COLO668 (cell line): ENCODE measurements at regions not wholly inside any gene's neighbourhood (a gene's known extent, or its start where the extent isn't known, plus 50 kb on each side); places are given as distances from the start of the nearest gene placed in this dataset.
"Not testable (repeated sequence)": the region's sequence is repeated elsewhere in the genome, so short reads cannot be mapped to it uniquely, and the experiment has no call there.

Experiments
- DNase-seq: peaks from one replicate; lab custom pipeline; 2025; ENCODE audit not compliant: unreplicated experiment; lab: John Stamatoyannopoulos, UW

DNA sequence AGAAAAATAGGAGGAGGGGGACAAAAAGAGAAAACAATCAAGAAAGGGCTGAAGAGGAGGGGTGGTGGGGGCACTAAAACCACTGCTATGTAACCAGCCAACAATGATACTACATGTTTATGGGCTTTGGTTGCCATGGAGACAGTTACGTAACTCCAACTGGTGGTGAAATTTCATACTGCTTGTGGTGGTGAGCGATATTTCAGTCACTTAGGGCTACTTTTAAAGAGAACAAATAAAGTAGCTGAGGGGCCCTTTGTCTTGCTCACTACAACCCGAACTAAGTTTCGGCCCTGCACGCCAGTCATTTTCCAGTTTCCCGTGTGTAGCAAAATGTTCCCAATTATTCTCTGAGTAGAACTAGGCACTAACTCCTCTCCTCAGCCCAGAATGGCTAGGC lies 275.2 kb upstream of the EDA2R start:
- no peak for DNase-seq

GRCh38 chrX:66912417-66912816 lies 273.5 kb upstream of the EDA2R start:
- no peak for DNase-seq

GRCh38 chrX:66902081-66902480 lies 263.2 kb upstream of the EDA2R start:
- no peak for DNase-seq

GRCh38 chrX:66900886-66901285 lies 262.0 kb upstream of the EDA2R start:
- DNase-seq: no peak

GRCh38 chrX:66892004-66892403 lies 253.1 kb upstream of the EDA2R start:
- no peak for DNase-seq

GRCh38 chrX:66889418-66889817 lies 250.5 kb upstream of the EDA2R start:
- no peak for DNase-seq

DNA sequence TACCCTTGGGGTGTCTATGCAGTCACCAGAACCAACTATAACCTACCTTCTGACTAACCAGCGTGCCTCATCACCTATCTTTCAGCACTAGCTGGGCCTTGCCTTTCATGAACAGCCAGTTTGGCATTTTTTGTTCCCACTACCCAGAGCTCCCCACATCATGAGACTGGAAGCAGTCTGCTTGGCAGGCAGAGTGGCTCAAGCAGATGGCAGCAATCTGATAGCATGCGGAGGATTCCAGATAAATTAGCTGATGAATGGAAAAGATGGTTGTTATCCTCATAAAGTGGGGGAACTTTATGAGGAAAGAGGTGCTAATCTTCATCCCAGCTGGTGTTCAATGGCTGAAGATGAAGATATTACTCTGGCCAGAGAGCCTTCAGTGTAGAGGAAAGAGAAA lies 243.2 kb upstream of the EDA2R start:
- DNase-seq: no peak

- no peak for DNase-seq
Observed at GRCh38 chrX:66876776-66877175, 237.9 kb upstream of the EDA2R start.

DNA sequence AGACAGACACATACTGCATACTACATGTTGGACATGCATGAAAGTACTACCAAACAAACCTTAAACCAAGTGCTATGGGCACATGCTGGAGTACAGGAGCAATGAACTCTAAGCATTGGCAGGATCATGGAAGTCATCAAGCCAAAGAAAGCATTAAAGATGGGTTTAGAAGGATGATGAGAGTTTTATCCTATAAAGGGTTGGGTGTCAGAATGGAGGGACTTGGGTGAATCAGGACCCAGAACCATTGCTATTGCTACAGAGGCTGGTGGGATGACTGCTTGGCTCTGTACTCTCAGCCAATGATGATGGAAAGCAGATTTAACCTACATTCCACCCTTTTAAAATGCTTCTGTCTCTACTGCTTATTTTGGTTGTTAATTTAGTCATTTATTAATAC lies 233.9 kb upstream of the EDA2R start:
- DNase-seq: no peak

GRCh38 chrX:66863721-66864120 lies 224.8 kb upstream of the EDA2R start:
- no peak for DNase-seq

DNA sequence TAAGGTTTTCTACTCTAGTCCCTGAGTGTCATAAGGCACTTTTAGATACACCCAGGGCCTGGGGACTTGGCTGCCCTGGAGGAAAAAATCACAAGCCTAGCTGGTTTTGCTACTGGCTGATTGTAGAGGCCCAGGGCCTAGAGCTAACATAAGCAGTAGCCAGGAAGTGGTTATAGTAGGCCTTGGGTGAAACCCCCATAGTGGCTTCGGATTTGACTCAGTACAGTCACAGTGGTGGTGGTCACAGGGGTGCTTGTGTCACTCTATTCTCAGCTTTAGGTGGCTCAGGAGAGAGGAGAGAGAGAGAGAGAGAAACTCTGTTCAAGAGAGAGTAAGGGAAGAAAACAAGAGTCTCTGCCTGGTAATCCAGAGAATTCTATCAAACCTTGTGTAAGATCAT lies 194.5 kb upstream of the EDA2R start:
- DNase-seq: no peak

GRCh38 chrX:66815227-66815626 lies 176.3 kb upstream of the EDA2R start:
- DNase-seq: no peak

- not testable (repeated sequence) for DNase-seq
Observed at GRCh38 chrX:66794514-66794913, 155.6 kb upstream of the EDA2R start.

GRCh38 chrX:66766318-66766717 lies 127.4 kb upstream of the EDA2R start:
- DNase-seq: no peak

- no peak for DNase-seq
Observed at GRCh38 chrX:66760651-66761050, 121.8 kb upstream of the EDA2R start.

DNA sequence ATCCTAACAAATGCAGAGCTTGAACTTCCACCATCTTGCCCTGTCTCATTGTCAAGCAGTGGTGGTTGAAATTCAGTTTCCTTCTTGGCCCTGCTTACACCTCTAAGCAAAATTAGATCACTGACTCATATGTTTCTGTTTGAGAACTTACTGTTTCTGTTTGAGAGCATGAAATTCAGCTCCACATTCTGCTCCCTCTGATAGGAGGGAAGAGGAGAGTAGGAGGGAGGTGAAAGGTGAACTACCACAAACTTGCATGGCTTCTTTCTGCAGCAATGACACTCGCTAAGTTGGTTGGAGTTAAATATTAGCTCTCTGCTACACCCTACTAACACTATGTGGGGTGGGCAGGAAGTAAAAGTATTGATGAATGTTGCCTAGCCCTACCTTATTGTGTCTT lies 117.8 kb upstream of the EDA2R start:
- no peak for DNase-seq

DNA sequence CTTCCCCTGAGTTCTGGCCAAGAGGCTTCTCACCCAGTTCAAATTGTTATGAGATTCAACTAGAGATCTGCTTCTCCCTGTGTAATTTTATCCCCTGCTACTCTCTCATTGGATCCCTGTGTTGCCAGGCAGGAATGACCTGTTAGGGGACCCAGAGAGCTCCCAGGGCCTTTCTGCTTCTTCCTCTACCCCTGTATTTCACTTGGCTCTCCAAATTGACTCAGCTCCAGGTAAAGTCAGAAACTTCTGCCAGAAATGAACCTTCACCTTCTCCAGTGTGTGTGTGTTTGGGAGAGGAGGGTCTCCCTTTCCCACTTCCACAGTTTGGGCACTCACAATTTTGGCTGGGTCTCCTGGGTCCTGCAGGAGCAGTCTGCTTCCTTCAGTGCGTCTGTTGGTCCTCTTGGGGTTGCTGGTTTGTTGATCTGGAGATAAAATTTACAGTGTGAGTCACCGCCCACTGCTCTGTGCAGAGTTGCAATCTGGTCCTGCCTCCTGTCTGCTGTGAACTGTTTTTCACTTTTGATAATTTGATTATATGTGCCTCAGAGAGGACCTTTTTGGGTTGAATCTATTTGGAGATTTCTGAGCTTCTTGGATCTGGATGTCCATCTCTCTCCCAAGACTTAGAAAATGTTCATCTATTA lies 112.4 kb upstream of the EDA2R start:
- no peak for DNase-seq

DNA sequence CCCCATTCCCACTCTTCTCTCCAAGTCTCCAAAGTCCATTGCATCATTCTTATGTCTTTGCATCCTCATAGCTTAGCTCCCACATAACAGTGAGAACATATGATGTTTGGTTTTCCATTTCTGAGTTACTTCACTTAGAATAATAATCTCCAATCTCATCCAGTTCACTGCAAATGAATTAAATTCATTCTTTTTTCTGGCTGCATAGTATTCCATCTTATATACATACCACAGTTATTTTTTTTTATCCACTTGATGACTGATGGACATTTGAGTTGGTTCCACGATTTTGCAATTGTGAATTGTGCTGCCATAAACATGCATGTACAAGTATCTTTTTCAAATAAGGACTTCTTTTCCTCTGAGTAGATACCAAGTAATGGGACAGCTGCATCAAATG lies 105.6 kb upstream of the EDA2R start:
- not testable (repeated sequence) for DNase-seq

DNA sequence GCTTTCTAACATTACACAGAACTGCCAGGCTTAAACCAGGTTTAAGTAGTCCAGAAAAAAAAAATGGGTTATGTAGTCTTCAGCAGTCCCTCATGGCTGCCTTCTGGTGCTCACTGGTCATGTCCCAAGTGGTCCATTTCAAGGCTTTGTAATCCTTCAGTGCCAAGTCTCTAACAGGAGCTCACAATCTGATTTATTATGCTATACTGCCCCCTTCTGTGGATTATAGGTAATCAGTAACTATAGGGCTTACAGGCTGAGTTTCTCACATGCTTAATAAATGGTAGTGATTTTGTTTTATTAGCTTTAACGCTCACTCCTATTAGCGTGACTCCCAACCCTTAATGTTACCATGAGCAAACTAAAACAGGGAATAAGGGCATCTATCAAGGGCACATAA lies 92.5 kb upstream of the EDA2R start:
- no peak for DNase-seq

- DNase-seq: peak; percentile 0
Observed at GRCh38 chrX:66728818-66729271, 90.0 kb upstream of the EDA2R start.

- no peak for DNase-seq
Observed at GRCh38 chrX:66717926-66718325, 79.0 kb upstream of the EDA2R start.

DNA sequence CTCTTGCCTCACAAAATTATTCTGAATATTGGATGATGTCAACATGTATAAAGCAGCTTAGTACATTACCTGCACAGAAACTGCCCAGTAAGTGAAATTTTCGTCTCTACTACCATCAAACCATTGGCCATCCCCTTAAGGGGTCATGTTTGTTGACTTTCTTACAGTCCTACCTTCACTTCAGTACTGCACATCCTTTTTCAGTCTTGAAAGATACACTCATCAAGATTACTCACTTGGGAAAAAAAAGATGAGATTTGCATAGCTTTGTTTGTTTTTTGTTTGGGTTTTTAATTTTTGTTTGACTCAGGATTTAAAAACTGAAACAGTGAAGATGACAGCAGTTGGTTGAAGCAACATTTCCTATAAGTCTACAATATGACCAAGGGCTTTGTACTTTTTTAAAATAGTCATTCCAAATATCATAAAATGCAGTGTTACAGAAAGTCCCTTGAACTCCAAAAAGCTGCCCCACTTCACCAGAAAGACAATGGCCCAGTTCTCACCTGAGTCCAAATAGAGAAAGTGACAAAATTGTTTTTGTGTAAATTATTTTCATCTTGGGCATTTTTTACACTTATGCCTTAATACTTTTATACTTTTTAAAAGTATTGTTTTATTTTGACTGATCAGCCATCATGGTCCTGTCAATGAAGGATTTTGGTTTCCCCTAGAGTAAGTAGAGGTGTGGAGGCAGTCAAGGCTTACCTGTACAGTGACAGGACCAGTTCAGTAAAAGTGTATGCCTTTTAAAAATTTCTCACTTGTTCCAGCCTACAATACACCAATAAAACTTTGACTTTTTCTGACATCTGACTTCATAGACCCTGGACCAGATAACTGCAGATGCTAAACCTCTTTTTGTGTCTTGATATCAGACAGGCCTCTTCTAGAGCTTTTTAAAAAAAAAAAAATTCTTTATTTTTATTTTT lies 59.7 kb upstream of the EDA2R start:
- DNase-seq: no peak
